WTC11 (cell line): ENCODE measurements at regions not wholly inside any gene's neighbourhood (a gene's known extent, or its start where the extent isn't known, plus 50 kb on each side); places are given as distances from the start of the nearest gene placed in this dataset.

Source experiments
- ATAC-seq: fragments of 200-7000 bp; cut with Tn5 transposase; 2 replicates; pipeline ENCODE4 v1.10.0; 2021; ENCODE audit warnings: mild to moderate bottlenecking, moderate library complexity
- CTCF ChIA-PET: fragments of 300-600 bp; sonication (Branson Sonifier 250); formaldehyde crosslinking; loops from one replicate; lab custom pipeline; 2021; ENCODE audit warnings: antibody characterized with exemption; lab: Charles Lee
- POLR2A ChIA-PET: fragments of 350-600 bp; sonication (Branson Sonifier 250); formaldehyde crosslinking; loops from one replicate; lab custom pipeline; 2021; ENCODE audit warnings: antibody characterized with exemption; lab: Charles Lee
- DNase-seq: peaks from one replicate; pipeline ENCODE4 v3.0.0; 2021; ENCODE audit warnings: low spot score
- H3K27ac Mint-ChIP-seq: 2 replicates; pipeline ENCODE4 v1.8.0; 2021; ENCODE audit warnings: mixed read lengths
- H3K27me3 Mint-ChIP-seq: 2 replicates; pipeline ENCODE4 v1.8.0; 2021; ENCODE audit warnings: low read depth, mild to moderate bottlenecking, moderate library complexity, mixed read lengths
- H3K36me3 Mint-ChIP-seq: 2 replicates; pipeline ENCODE4 v1.8.0; 2021; ENCODE audit warnings: mixed read lengths
- H3K4me1 Mint-ChIP-seq: 2 replicates; pipeline ENCODE4 v1.8.0; 2022; ENCODE audit warnings: mixed read lengths
- H3K4me3 Mint-ChIP-seq: 2 replicates; pipeline ENCODE4 v1.8.0; 2021; ENCODE audit warnings: mild to moderate bottlenecking, moderate library complexity, mixed read lengths
- H3K9me3 Mint-ChIP-seq: 2 replicates; pipeline ENCODE4 v1.8.0; 2021; ENCODE audit warnings: mixed read lengths
- CBFB ChIP-seq: sonication (generic); formaldehyde crosslinking; IDR thresholded peaks from 2 replicates; pipeline ENCODE4 v1.8.1; 2022; ENCODE audit warnings: mild to moderate bottlenecking, low read depth, missing genetic modification reagents
- FOXP1 ChIP-seq: sonication (generic); formaldehyde crosslinking; IDR thresholded peaks from 2 replicates; pipeline ENCODE4 v1.8.0; 2022; ENCODE audit warnings: missing genetic modification reagents, mild to moderate bottlenecking, moderate library complexity, borderline replicate concordance
- JUN ChIP-seq: sonication (generic); formaldehyde crosslinking; IDR thresholded peaks from 2 replicates; pipeline ENCODE4 v1.8.0; 2023; ENCODE audit warnings: mild to moderate bottlenecking, missing genetic modification reagents
- NFE2L1 ChIP-seq: sonication (generic); formaldehyde crosslinking; IDR thresholded peaks from 2 replicates; pipeline ENCODE4 v1.8.1; 2023; ENCODE audit warnings: missing genetic modification reagents
- PRRX2 ChIP-seq: fragments of 250-450 bp; sonication (Bioruptor Pico); IDR thresholded peaks from 2 replicates; pipeline ENCODE4 v1.8.0; 2021; ENCODE audit warnings: mild to moderate bottlenecking
- RELA ChIP-seq: sonication (generic); formaldehyde crosslinking; IDR thresholded peaks from 2 replicates; pipeline ENCODE4 v1.8.1; 2022; ENCODE audit warnings: missing genetic modification reagents, mild to moderate bottlenecking, borderline replicate concordance
- TP53 ChIP-seq: sonication (generic); formaldehyde crosslinking; IDR thresholded peaks from 2 replicates; pipeline ENCODE4 v1.8.1; 2023; ENCODE audit warnings: mild to moderate bottlenecking, missing genetic modification reagents
- ZNF232 ChIP-seq: sonication (generic); formaldehyde crosslinking; IDR thresholded peaks from 2 replicates; pipeline ENCODE4 v1.8.0; 2022; ENCODE audit warnings: mild to moderate bottlenecking, missing genetic modification reagents
- ZNF396 ChIP-seq: fragments of 250-450 bp; sonication (Bioruptor Pico); IDR thresholded peaks from 2 replicates; pipeline ENCODE4 v1.8.0; 2021; ENCODE audit warnings: mild to moderate bottlenecking, moderate library complexity, borderline replicate concordance
- ZNF423 ChIP-seq: fragments of 250-450 bp; sonication (Bioruptor Pico); IDR thresholded peaks from 2 replicates; pipeline ENCODE4 v2.1.2; 2022; ENCODE audit warnings: mild to moderate bottlenecking, moderate library complexity
- ZNF671 ChIP-seq: fragments of 250-450 bp; sonication (Bioruptor Pico); IDR thresholded peaks from 2 replicates; pipeline ENCODE4 v1.8.0; 2021; ENCODE audit warnings: mild to moderate bottlenecking
- TF ChIP-seq, protein P1 (sequence below): sonication (generic); formaldehyde crosslinking; IDR thresholded peaks from 2 replicates; pipeline ENCODE4 v1.8.1; 2022; ENCODE audit warnings: missing genetic modification reagents, borderline replicate concordance
- TF ChIP-seq, protein P2 (sequence below): fragments of 250-450 bp; sonication (Bioruptor Pico); IDR thresholded peaks from 2 replicates; pipeline ENCODE4 v1.9.0; 2021; ENCODE audit warnings: mild to moderate bottlenecking
- TF ChIP-seq, protein P3 (sequence below): sonication (generic); formaldehyde crosslinking; IDR thresholded peaks from 2 replicates; pipeline ENCODE4 v1.8.1; 2023; ENCODE audit warnings: mild to moderate bottlenecking, missing genetic modification reagents, moderate library complexity
- TF ChIP-seq, protein P4 (sequence below): fragments of 250-450 bp; sonication (Bioruptor Pico); IDR thresholded peaks from 2 replicates; pipeline ENCODE4 v1.8.0; 2021; ENCODE audit warnings: mild to moderate bottlenecking
- TF ChIP-seq, protein P5 (sequence below): fragments of 250-450 bp; sonication (Bioruptor Pico); IDR thresholded peaks from 2 replicates; pipeline ENCODE4 v1.9.0; 2021; ENCODE audit warnings: mild to moderate bottlenecking, borderline replicate concordance
- TF ChIP-seq, protein P6 (sequence below): sonication (generic); formaldehyde crosslinking; conservative IDR thresholded peaks from 2 replicates; pipeline ENCODE4 v1.8.1; 2023; ENCODE audit warnings: mild to moderate bottlenecking, low read depth, missing genetic modification reagents, moderate library complexity

DNA sequence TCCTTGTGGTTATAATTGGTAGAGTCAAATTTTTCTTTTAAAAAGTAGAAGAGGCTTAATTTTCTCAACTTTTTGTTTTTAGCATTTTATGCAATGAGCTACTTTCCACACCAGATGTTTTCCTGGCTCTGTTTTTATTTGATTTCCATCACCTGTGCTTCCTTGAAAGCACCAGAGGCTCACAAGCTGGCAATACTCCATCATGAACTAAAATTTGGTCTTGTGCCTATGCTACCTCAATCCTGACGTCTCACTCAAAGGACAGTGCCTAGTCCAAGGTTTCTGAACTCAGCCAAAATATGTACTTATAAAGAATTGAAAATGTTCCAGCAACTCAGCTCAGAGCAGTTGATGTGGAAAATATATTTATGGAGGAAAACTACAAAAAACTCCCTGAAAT, 914.0 kb upstream of the PRKX start:
- DNase-seq = no peak
- H3K36me3 Mint-ChIP-seq = no peaks in the 10 kb centered on the region
- peaks cover 9% of the 10 kb centered on the region for H3K4me1 Mint-ChIP-seq
- CTCF ChIA-PET = no interaction called here
- no peak for TF ChIP-seq FOXP1 (CRISPR knock-in tag)
- TF ChIP-seq, protein P1, sequence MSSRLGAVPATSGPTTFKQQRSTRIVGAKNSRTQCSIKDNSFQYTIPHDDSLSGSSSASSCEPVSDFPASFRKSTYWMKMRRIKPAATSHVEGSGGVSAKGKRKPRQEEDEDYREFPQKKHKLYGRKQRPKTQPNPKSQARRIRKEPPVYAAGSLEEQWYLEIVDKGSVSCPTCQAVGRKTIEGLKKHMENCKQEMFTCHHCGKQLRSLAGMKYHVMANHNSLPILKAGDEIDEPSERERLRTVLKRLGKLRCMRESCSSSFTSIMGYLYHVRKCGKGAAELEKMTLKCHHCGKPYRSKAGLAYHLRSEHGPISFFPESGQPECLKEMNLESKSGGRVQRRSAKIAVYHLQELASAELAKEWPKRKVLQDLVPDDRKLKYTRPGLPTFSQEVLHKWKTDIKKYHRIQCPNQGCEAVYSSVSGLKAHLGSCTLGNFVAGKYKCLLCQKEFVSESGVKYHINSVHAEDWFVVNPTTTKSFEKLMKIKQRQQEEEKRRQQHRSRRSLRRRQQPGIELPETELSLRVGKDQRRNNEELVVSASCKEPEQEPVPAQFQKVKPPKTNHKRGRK = no peak
- TF ChIP-seq NFE2L1 (CRISPR knock-in tag) = no peak
- TF ChIP-seq ZNF423 (CRISPR knock-in tag) = no peak
- TF ChIP-seq, protein P2, sequence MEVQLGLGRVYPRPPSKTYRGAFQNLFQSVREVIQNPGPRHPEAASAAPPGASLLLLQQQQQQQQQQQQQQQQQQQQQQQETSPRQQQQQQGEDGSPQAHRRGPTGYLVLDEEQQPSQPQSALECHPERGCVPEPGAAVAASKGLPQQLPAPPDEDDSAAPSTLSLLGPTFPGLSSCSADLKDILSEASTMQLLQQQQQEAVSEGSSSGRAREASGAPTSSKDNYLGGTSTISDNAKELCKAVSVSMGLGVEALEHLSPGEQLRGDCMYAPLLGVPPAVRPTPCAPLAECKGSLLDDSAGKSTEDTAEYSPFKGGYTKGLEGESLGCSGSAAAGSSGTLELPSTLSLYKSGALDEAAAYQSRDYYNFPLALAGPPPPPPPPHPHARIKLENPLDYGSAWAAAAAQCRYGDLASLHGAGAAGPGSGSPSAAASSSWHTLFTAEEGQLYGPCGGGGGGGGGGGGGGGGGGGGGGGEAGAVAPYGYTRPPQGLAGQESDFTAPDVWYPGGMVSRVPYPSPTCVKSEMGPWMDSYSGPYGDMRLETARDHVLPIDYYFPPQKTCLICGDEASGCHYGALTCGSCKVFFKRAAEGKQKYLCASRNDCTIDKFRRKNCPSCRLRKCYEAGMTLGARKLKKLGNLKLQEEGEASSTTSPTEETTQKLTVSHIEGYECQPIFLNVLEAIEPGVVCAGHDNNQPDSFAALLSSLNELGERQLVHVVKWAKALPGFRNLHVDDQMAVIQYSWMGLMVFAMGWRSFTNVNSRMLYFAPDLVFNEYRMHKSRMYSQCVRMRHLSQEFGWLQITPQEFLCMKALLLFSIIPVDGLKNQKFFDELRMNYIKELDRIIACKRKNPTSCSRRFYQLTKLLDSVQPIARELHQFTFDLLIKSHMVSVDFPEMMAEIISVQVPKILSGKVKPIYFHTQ (CRISPR knock-in tag) = no peak
- no peak for TF ChIP-seq TP53 (CRISPR knock-in tag)
- TF ChIP-seq, protein P3, sequence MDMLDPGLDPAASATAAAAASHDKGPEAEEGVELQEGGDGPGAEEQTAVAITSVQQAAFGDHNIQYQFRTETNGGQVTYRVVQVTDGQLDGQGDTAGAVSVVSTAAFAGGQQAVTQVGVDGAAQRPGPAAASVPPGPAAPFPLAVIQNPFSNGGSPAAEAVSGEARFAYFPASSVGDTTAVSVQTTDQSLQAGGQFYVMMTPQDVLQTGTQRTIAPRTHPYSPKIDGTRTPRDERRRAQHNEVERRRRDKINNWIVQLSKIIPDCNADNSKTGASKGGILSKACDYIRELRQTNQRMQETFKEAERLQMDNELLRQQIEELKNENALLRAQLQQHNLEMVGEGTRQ (CRISPR knock-in tag) = no peak
- TF ChIP-seq, protein P4, sequence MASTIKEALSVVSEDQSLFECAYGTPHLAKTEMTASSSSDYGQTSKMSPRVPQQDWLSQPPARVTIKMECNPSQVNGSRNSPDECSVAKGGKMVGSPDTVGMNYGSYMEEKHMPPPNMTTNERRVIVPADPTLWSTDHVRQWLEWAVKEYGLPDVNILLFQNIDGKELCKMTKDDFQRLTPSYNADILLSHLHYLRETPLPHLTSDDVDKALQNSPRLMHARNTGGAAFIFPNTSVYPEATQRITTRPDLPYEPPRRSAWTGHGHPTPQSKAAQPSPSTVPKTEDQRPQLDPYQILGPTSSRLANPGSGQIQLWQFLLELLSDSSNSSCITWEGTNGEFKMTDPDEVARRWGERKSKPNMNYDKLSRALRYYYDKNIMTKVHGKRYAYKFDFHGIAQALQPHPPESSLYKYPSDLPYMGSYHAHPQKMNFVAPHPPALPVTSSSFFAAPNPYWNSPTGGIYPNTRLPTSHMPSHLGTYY = no peak
- TF ChIP-seq ZNF671 (CRISPR knock-in tag) = no peak
- no peak for TF ChIP-seq JUN (CRISPR knock-in tag)
- TF ChIP-seq ZNF232 (CRISPR knock-in tag) = no peak
- TF ChIP-seq CBFB (CRISPR knock-in tag) = no peak
- no peak for TF ChIP-seq ZNF396 (CRISPR knock-in tag)
- no peak for TF ChIP-seq RELA (CRISPR knock-in tag)
- TF ChIP-seq PRRX2 = no peak
- TF ChIP-seq, protein P5, sequence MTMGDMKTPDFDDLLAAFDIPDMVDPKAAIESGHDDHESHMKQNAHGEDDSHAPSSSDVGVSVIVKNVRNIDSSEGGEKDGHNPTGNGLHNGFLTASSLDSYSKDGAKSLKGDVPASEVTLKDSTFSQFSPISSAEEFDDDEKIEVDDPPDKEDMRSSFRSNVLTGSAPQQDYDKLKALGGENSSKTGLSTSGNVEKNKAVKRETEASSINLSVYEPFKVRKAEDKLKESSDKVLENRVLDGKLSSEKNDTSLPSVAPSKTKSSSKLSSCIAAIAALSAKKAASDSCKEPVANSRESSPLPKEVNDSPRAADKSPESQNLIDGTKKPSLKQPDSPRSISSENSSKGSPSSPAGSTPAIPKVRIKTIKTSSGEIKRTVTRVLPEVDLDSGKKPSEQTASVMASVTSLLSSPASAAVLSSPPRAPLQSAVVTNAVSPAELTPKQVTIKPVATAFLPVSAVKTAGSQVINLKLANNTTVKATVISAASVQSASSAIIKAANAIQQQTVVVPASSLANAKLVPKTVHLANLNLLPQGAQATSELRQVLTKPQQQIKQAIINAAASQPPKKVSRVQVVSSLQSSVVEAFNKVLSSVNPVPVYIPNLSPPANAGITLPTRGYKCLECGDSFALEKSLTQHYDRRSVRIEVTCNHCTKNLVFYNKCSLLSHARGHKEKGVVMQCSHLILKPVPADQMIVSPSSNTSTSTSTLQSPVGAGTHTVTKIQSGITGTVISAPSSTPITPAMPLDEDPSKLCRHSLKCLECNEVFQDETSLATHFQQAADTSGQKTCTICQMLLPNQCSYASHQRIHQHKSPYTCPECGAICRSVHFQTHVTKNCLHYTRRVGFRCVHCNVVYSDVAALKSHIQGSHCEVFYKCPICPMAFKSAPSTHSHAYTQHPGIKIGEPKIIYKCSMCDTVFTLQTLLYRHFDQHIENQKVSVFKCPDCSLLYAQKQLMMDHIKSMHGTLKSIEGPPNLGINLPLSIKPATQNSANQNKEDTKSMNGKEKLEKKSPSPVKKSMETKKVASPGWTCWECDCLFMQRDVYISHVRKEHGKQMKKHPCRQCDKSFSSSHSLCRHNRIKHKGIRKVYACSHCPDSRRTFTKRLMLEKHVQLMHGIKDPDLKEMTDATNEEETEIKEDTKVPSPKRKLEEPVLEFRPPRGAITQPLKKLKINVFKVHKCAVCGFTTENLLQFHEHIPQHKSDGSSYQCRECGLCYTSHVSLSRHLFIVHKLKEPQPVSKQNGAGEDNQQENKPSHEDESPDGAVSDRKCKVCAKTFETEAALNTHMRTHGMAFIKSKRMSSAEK (CRISPR knock-in tag) = no peak
- TF ChIP-seq, protein P6, sequence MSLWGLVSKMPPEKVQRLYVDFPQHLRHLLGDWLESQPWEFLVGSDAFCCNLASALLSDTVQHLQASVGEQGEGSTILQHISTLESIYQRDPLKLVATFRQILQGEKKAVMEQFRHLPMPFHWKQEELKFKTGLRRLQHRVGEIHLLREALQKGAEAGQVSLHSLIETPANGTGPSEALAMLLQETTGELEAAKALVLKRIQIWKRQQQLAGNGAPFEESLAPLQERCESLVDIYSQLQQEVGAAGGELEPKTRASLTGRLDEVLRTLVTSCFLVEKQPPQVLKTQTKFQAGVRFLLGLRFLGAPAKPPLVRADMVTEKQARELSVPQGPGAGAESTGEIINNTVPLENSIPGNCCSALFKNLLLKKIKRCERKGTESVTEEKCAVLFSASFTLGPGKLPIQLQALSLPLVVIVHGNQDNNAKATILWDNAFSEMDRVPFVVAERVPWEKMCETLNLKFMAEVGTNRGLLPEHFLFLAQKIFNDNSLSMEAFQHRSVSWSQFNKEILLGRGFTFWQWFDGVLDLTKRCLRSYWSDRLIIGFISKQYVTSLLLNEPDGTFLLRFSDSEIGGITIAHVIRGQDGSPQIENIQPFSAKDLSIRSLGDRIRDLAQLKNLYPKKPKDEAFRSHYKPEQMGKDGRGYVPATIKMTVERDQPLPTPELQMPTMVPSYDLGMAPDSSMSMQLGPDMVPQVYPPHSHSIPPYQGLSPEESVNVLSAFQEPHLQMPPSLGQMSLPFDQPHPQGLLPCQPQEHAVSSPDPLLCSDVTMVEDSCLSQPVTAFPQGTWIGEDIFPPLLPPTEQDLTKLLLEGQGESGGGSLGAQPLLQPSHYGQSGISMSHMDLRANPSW = no peak
- POLR2A ChIA-PET = no interaction called here
- H3K4me3 Mint-ChIP-seq = no peak overlapping the region
- peaks cover 12% of the 10 kb centered on the region for H3K9me3 Mint-ChIP-seq
- no peaks in the 10 kb centered on the region for H3K27me3 Mint-ChIP-seq
- no peak overlapping the region for H3K27ac Mint-ChIP-seq
- ATAC-seq = no peak
